ENCODE measurements at regions not wholly inside any gene's neighbourhood (a gene's known extent, or its start where the extent isn't known, plus 50 kb on each side); places are given as distances from the start of the nearest gene placed in this dataset.

- TF ChIP-seq SIN3A (IDR thresholded peaks at IDR 0.05; ENCODE audit: borderline replicate concordance, insufficient read depth, low read depth, low read length) (no peak), TCF7L2 (IDR thresholded peaks at IDR 0.05; ENCODE audit: low read depth, low read length) (no peak), CTCF (IDR thresholded peaks at IDR 0.05) (no peak), POLR2AphosphoS5 (IDR thresholded peaks at IDR 0.05; ENCODE audit: low read depth, low read length) (no peak)
- TF ChIP-seq, protein P1, sequence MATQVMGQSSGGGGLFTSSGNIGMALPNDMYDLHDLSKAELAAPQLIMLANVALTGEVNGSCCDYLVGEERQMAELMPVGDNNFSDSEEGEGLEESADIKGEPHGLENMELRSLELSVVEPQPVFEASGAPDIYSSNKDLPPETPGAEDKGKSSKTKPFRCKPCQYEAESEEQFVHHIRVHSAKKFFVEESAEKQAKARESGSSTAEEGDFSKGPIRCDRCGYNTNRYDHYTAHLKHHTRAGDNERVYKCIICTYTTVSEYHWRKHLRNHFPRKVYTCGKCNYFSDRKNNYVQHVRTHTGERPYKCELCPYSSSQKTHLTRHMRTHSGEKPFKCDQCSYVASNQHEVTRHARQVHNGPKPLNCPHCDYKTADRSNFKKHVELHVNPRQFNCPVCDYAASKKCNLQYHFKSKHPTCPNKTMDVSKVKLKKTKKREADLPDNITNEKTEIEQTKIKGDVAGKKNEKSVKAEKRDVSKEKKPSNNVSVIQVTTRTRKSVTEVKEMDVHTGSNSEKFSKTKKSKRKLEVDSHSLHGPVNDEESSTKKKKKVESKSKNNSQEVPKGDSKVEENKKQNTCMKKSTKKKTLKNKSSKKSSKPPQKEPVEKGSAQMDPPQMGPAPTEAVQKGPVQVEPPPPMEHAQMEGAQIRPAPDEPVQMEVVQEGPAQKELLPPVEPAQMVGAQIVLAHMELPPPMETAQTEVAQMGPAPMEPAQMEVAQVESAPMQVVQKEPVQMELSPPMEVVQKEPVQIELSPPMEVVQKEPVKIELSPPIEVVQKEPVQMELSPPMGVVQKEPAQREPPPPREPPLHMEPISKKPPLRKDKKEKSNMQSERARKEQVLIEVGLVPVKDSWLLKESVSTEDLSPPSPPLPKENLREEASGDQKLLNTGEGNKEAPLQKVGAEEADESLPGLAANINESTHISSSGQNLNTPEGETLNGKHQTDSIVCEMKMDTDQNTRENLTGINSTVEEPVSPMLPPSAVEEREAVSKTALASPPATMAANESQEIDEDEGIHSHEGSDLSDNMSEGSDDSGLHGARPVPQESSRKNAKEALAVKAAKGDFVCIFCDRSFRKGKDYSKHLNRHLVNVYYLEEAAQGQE (IDR thresholded peaks at IDR 0.05; ENCODE audit: insufficient read depth in 1 of 2, low read depth in 2 of 2, low read length in 1 of 2) = no peak
- no peak for DNase-seq (ENCODE audit: low read depth, low spot score)
- ChIA-PET POLR2A (no interaction called here), CTCF (no interaction called here)
- no peaks in the 10 kb centered on the region for H3K9me3 ChIP-seq (ENCODE audit: control insufficient read depth, insufficient read depth, low read depth, low read length)
- ATAC-seq = no peak
- H3K4me3 ChIP-seq (ENCODE audit: low read depth in 2 of 2, low read length in 2 of 2) = no peak overlapping the region
- intact Hi-C loops (cut with micrococcal nuclease; ENCODE audit: unreplicated experiment) (no loop called here), in situ Hi-C loops (cut with HindIII; ENCODE audit: low pct_unique_long_range_greater_than_20kb, low sequenced_read_pairs) (no loop called here)
- H3K36me3 ChIP-seq (ENCODE audit: control insufficient read depth, insufficient read depth, low read length) = no peaks in the 10 kb centered on the region
- H3K4me1 ChIP-seq (ENCODE audit: control insufficient read depth, insufficient read depth, low read length) = peaks cover 14% of the 10 kb centered on the region
- H3K27ac ChIP-seq (ENCODE audit: low read length) = peak overlapping the region; percentile 48; the same call in 1 of the 2 replicates
- no TSS peak for BruUV-seq (replicated peaks)
- H3K27me3 ChIP-seq (ENCODE audit: control insufficient read depth, insufficient read depth, low read length) = no peaks in the 10 kb centered on the region
These were observed 62.3 kb upstream of the CALM2 start for GRCh38 chr2:47238638-47239037.

GRCh38 chr2:47237375-47238334 is 61.3 kb upstream of the CALM2 start:
- in situ Hi-C loops (cut with HindIII; ENCODE audit: low pct_unique_long_range_greater_than_20kb, low sequenced_read_pairs) (no loop called here), intact Hi-C loops (cut with micrococcal nuclease; ENCODE audit: unreplicated experiment) (no loop called here)
- ChIA-PET POLR2A (no interaction called here), CTCF (no interaction called here)
- Histone ChIP-seq H3K9me3 (ENCODE audit: control insufficient read depth, insufficient read depth, low read depth, low read length) (no peaks in the 10 kb centered on the region), H3K36me3 (ENCODE audit: control insufficient read depth, insufficient read depth, low read length) (no peaks in the 10 kb centered on the region), H3K27me3 (ENCODE audit: control insufficient read depth, insufficient read depth, low read length) (no peaks in the 10 kb centered on the region), H3K27ac (ENCODE audit: low read length) (no peak overlapping the region), H3K4me1 (ENCODE audit: control insufficient read depth, insufficient read depth, low read length) (peaks cover 18% of the 10 kb centered on the region), H3K4me3 (ENCODE audit: low read depth in 2 of 2, low read length in 2 of 2) (no peak overlapping the region)
- DNase-seq (ENCODE audit: low read depth, low spot score) (no peak), ATAC-seq (no peak; the same call in 1 of the 2 replicates)
- no TSS peak for BruUV-seq (replicated peaks)
- TF ChIP-seq TCF7L2 (IDR thresholded peaks at IDR 0.05; ENCODE audit: low read depth, low read length) (no peak), POLR2AphosphoS5 (IDR thresholded peaks at IDR 0.05; ENCODE audit: low read depth, low read length) (no peak), SIN3A (IDR thresholded peaks at IDR 0.05; ENCODE audit: borderline replicate concordance, insufficient read depth, low read depth, low read length) (no peak)
- TF ChIP-seq, protein P1 (IDR thresholded peaks at IDR 0.05; ENCODE audit: insufficient read depth in 1 of 2, low read depth in 2 of 2, low read length in 1 of 2) = no peak

Data from Panc1 (cell line).